ENCODE measurements at regions not wholly inside any gene's neighbourhood (a gene's known extent, or its start where the extent isn't known, plus 50 kb on each side); places are given as distances from the start of the nearest gene placed in this dataset.
"Not testable (repeated sequence)": the region's sequence is repeated elsewhere in the genome, so short reads cannot be mapped to it uniquely, and the experiment has no call there.

- DNase-seq: no peak
Measured at GRCh38 chr12:59404109-59404650, 191.6 kb upstream of the SLC16A7 start.

GRCh38 chr12:59403259-59403932 is 192.4 kb upstream of the SLC16A7 start:
- DNase-seq: peak; percentile 24

GRCh38 chr12:59401862-59402261 is 194.0 kb upstream of the SLC16A7 start:
- DNase-seq: no peak

- no peak for DNase-seq
Measured at GRCh38 chr12:59398164-59398563, 197.7 kb upstream of the SLC16A7 start.

- DNase-seq: no peak
Measured at GRCh38 chr12:59396919-59397318, 198.9 kb upstream of the SLC16A7 start.

- no peak for DNase-seq
Measured at GRCh38 chr12:59396519-59396918, 199.3 kb upstream of the SLC16A7 start.

- DNase-seq: not testable (repeated sequence)
Measured at GRCh38 chr12:59395310-59395709, 200.5 kb upstream of the SLC16A7 start.

GRCh38 chr12:59393506-59393905 is 202.3 kb upstream of the SLC16A7 start:
- no peak for DNase-seq

- DNase-seq: no peak
Measured at GRCh38 chr12:59389968-59390576, 205.8 kb upstream of the SLC16A7 start.

GRCh38 chr12:59388694-59389093 is 207.1 kb upstream of the SLC16A7 start:
- DNase-seq: no peak

- DNase-seq: no peak
Measured at GRCh38 chr12:59388176-59388575, 207.7 kb upstream of the SLC16A7 start.

GRCh38 chr12:59386236-59386635 is 209.6 kb upstream of the SLC16A7 start:
- no peak for DNase-seq

- no peak for DNase-seq
Measured at GRCh38 chr12:59383079-59383822, 212.6 kb upstream of the SLC16A7 start.

- DNase-seq: no peak
Measured at GRCh38 chr12:59382282-59383078, 213.3 kb upstream of the SLC16A7 start.

- DNase-seq: no peak
Measured at GRCh38 chr12:59381106-59381505, 214.7 kb upstream of the SLC16A7 start.

- DNase-seq: no peak
Measured at GRCh38 chr12:59375633-59376032, 220.2 kb upstream of the SLC16A7 start.

- no peak for DNase-seq
Measured at GRCh38 chr12:59374783-59375182, 221.0 kb upstream of the SLC16A7 start.

GRCh38 chr12:59372956-59373355 is 222.9 kb upstream of the SLC16A7 start:
- no peak for DNase-seq

GRCh38 chr12:59370933-59371332 is 224.9 kb upstream of the SLC16A7 start:
- DNase-seq: no peak

- DNase-seq: no peak
Measured at GRCh38 chr12:59365133-59365532, 230.7 kb upstream of the SLC16A7 start.

GRCh38 chr12:59357811-59358210 is 238.0 kb upstream of the SLC16A7 start:
- no peak for DNase-seq

- not testable (repeated sequence) for DNase-seq
Measured at GRCh38 chr12:59346248-59346647, 249.6 kb upstream of the SLC16A7 start.

- no peak for DNase-seq
Measured at GRCh38 chr12:59345406-59345805, 250.4 kb upstream of the SLC16A7 start.
